ENCODE measurements at regions not wholly inside any gene's neighbourhood (a gene's known extent, or its start where the extent isn't known, plus 50 kb on each side); places are given as distances from the start of the nearest gene placed in this dataset.

DNA sequence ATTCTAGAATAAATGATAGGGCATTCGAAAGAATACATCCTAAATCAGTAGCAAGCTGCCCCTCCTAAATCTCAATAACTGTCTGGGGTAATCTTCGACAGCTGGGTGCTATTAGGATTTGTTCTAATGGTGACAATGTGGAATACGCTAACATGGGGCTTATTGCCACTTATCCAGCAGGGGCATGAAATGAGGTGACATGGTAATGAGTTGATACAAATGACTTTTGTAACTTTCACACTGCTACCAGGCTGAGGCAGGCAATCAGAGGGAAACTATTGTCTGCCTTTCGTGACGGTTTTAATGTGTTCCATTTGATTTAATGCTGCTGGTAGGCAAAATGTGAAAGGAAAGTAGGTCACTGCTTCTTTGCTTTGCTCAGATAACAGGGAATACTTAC is 1047.4 kb upstream of the PABPC4L start:
- no peak for TF ChIP-seq POLR2A (IDR thresholded peaks at IDR 0.05; ENCODE audit: low read length)
- no peak for TF ChIP-seq GATA1 (IDR thresholded peaks at IDR 0.05; ENCODE audit: low read depth, low read length)
- DNase-seq = no peak

DNA sequence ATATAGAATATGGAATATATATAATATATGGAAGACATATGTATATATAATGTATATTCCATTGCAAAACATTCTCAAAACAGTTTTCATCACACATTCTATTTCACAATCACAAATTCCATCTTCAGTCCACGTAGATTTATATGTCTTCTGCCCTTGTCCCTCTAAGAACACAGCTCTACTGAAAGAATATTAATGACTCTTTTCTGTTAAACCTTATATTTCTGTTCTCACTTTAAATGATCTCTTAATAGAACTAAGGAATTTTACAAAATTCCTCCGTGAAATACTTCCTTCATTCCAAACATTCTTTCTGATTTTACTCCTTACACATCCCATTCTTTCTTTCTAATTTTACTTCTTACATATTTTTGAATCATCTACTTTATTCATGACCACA is 1043.1 kb upstream of the PABPC4L start:
- TF ChIP-seq GATA1 (IDR thresholded peaks at IDR 0.05; ENCODE audit: low read depth, low read length) (no peak), POLR2A (IDR thresholded peaks at IDR 0.05; ENCODE audit: low read length) (no peak)
- DNase-seq = no peak

DNA sequence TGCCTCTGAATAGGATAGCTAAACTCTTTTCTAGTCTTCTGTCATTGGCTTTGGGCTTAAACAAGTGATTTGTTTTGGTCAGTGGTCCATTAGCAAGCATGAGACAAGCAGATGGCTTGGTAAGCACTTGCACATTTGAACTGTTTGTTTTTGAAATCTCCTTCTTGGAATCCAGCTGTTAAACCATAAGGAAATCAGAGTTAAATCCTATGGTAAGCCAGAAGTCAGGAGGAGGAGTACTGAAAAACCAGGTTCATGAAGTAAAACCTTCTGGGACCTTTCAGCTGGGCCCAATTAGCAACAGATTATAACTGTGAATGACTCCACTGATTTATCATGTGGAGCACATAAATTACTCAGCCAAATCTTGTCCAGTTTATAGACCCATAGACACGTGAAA is 1042.5 kb upstream of the PABPC4L start:
- TF ChIP-seq GATA1 (IDR thresholded peaks at IDR 0.05; ENCODE audit: low read depth, low read length) = no peak
- no peak for TF ChIP-seq POLR2A (IDR thresholded peaks at IDR 0.05; ENCODE audit: low read length)
- no peak for DNase-seq

DNA sequence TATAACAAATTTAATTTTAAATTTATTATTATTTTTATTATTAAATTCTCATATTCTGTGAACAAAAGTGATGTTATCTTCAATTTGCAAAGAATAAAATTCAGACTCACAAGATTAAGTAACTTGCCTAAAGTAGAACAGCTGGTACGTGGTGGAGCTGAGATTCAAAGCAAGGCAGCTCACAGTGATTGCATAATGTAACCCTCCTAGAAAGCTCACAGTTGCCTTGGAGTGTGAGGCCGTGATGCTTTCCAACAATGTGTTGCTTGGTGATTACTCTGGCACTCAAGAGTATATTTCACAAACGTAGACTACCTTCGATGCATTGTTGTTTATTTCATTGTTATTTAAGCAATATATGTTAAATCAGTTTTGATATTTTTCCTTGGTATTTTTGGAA is 1039.2 kb upstream of the PABPC4L start:
- TF ChIP-seq GATA1 (IDR thresholded peaks at IDR 0.05; ENCODE audit: low read depth, low read length) (no peak), POLR2A (IDR thresholded peaks at IDR 0.05; ENCODE audit: low read length) (no peak)
- DNase-seq = no peak

DNA sequence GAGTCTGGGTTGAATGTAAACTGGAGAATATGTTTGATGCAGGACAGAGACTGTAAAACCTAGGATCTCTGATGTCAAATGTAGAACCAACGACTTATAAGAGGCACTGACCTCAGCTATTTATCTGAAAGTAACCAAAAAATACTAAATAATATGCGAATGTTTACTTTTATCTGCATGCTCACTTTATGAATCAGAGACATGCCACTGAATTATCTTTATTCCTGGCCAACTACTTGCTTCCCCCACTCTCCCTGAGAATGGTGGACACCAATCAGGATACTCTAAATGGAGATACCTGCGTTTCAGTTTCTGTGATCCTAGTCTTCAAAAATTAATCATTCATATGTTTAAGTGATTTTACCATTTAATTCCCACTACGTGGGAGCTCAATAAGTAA is 1038.4 kb upstream of the PABPC4L start:
- no peak for TF ChIP-seq POLR2A (IDR thresholded peaks at IDR 0.05; ENCODE audit: low read length)
- DNase-seq = no peak

DNA sequence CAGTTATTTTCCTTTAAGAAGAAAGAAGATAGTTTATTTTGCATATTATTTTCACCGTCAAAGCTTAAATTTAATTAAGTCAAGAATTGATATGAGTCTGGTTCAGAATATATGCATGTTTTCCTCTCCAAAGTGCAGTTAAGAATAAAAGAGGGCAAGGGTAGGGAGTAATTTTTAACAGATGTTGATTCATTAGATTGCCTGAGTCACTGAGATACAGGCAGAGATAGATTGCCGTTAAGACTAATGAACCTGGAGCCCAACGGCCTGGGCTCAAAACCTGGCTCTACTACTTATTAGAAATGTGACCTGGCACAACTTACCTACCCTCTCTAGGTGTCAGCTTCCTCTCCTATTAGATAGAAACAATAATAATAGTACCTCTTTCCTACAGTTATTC is 1037.4 kb upstream of the PABPC4L start:
- DNase-seq = no peak
- TF ChIP-seq GATA1 (IDR thresholded peaks at IDR 0.05; ENCODE audit: low read depth, low read length) (no peak), POLR2A (IDR thresholded peaks at IDR 0.05; ENCODE audit: low read length) (no peak)

DNA sequence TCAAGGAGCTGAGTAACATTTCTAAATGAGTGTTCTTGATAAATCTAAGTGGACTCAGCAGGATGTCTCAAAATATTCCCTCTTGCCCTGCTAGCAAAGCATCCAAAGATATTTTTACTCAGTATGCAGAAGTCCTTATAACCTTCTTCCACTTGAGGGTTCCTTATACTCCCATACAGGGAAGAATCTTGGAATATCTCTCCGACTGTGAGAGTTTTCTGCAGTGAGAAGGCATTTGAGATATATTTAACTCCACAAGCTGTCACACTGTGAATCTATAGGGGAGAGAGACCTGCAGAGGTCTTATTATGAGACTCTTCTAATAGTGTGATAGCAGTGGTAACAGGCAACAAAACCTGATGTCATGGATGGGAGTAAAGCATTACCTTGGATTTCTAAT is 1034.5 kb upstream of the PABPC4L start:
- TF ChIP-seq POLR2A (IDR thresholded peaks at IDR 0.05; ENCODE audit: low read length) = no peak
- TF ChIP-seq GATA1 (IDR thresholded peaks at IDR 0.05; ENCODE audit: low read depth, low read length) = no peak
- DNase-seq = no peak

DNA sequence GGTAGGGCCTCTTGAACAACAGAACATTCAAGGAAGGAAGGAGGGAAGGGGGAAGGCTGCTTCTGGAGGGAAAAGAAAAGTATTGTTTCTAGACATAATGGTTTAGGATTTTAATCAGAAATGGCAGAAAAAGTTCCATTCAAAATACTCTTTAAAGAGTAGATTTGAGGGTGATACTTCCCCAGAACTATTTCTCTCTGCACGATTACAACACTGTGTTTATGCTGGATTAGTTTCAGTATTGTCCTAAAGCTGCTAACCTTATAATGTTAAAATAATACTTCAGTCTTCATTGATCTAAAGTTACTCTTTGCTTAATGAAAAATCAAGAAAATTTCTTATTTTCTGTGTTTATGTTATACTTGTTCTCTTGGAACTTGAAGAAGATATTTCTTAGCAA is 1026.3 kb upstream of the PABPC4L start:
- no peak for DNase-seq
- TF ChIP-seq GATA1 (IDR thresholded peaks at IDR 0.05; ENCODE audit: low read depth, low read length) (no peak), POLR2A (IDR thresholded peaks at IDR 0.05; ENCODE audit: low read length) (no peak)

DNA sequence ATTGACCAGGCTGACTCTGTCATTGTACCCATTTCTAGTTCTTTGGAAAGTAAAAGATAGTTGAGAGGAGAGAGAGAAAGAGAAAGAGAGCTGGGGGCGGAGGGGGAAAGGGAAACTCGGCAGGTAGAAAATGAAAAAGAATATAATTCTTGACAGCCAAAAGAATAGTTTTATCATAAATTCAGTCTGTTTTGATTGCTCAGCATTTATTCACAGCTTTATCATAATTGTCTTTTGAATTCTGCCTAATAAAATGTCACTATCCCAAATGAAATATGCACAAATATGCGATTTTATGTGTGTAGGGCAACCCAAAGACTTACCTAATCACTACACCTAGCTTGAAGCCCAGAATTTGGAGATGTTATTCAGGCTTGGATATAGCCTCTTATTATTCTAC is 1024.0 kb upstream of the PABPC4L start:
- TF ChIP-seq POLR2A (IDR thresholded peaks at IDR 0.05; ENCODE audit: low read length) (no peak), GATA1 (IDR thresholded peaks at IDR 0.05; ENCODE audit: low read depth, low read length) (no peak)

DNA sequence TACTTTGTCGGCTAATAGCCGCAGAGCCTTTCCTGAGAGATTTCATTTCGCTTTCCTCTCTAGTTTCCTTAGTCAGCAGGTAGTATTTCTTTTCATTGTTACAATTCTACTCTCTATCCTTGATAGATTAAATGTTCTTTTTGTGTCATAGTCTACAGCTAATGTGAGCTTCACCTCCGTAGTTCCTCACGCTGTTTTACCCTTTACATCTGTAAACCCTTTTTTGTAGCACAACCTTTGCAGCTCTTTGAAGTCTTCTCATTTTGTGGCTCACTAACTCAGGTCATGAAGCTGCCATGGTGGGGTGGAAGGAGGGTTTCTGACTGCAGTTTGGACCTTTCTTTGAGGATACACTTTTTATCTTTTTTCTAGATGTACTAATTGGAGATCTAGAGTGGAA is 1008.8 kb upstream of the PABPC4L start:
- TF ChIP-seq POLR2A (IDR thresholded peaks at IDR 0.05; ENCODE audit: low read length) (no peak), GATA1 (IDR thresholded peaks at IDR 0.05; ENCODE audit: low read depth, low read length) (no peak)
- no peak for DNase-seq

More for the DNA sequence above, 1024.0 kb upstream of the PABPC4L start:
- DNase-seq = no peak

DNA sequence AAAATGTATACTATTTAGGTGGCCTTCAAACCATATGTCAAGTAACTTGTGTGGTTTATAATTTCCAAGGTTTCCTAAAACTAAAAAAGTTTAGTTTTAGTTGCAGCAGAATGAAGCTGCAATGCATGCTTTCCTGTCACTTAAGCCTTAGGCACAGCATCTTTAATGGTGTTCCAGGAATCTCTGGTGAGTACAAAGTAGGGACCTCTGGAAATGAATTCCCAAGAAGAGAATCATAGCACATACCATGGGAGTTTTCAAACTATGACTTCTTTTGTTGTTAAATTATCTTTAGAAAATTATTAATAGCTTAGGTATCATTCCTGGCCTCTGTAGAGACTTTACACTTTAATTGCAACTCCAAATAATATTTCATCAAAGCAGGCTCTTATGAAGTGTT is 1005.9 kb upstream of the PABPC4L start:
- TF ChIP-seq GATA1 (IDR thresholded peaks at IDR 0.05; ENCODE audit: low read depth, low read length) = no peak
- no peak for DNase-seq

DNA sequence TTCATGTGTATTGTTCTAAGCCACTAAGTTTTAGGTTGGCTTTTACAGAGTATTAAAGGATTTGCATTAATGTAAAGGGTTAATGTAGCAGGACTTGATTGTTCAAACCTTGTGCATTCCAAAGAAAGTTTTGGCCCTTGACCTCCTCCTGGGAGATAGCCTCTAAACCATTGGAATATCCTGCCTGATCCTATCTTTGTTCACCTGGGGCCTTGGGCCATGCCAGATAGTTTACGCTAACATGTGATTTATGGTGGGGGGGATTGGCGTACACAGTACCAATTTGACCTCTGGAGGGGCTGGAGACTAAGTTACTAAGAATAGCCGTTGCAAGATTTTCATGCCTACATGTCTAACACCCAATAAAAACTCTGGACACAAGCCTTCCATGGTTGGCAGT is 1002.7 kb upstream of the PABPC4L start:
- DNase-seq = no peak
- TF ChIP-seq GATA1 (IDR thresholded peaks at IDR 0.05; ENCODE audit: low read depth, low read length) = no peak
- TF ChIP-seq POLR2A (IDR thresholded peaks at IDR 0.05; ENCODE audit: low read length) = no peak

DNA sequence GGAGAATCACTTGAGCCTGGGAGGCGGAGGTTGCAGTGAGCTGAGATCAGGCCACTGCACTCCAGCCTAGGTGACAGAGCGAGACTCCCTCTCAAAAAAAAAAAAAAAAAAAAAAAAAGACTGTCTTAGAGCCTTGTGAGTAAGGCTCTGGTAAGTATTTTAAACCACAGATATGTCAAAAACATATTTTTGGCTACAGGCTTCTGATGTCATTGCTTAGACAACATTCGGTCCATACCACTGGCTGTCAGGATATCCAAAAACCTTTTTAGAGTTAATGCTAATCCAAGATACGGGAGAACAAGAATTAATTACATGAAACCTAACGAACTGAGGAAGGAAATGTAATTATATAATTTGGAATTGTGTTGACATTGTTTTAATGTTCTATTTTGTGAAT is 999.5 kb upstream of the PABPC4L start:
- no peak for TF ChIP-seq GATA1 (IDR thresholded peaks at IDR 0.05; ENCODE audit: low read depth, low read length)
- no peak for TF ChIP-seq POLR2A (IDR thresholded peaks at IDR 0.05; ENCODE audit: low read length)
- DNase-seq = no peak

DNA sequence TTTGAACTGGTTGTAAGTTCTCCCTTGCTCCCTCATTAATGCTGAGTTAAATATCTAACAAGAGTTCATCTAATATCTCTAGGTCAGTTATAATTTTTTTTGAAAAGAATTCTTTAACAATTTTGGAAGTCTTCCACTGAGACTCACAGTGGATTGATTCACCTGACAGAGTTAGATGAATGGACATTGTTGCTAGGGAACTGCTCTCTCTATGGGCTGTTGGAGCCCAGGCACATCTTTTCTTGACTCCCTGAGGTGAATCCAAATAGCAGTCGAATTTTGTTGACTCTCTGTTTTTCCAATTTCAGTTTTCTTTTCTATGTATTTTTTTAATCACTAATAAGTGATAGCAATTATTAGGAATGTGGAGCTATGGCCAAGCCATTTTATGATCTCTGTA is 996.1 kb upstream of the PABPC4L start:
- TF ChIP-seq GATA1 (IDR thresholded peaks at IDR 0.05; ENCODE audit: low read depth, low read length) = no peak
- no peak for TF ChIP-seq POLR2A (IDR thresholded peaks at IDR 0.05; ENCODE audit: low read length)
- no peak for DNase-seq

DNA sequence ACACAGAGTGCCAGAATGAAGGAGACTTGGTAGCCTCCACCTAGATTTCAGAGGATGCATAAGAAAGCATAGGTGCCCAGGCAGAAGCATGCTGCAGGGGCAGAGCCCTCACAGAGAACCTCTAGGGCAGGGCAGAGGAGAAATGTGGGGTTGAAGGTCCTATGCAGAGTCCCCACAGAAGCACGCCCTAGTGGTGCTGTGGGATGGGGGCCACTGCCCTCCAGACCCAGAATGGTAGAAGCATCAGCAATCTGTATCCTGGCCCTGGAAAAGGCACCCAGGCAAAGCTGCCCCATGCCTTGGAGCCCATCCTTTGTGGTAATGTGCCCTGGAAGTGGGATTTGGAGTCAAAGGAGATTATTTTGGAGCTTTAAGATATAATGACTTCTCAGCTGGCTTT is 992.9 kb upstream of the PABPC4L start:
- DNase-seq = no peak
- TF ChIP-seq GATA1 (IDR thresholded peaks at IDR 0.05; ENCODE audit: low read depth, low read length) = no peak
- no peak for TF ChIP-seq POLR2A (IDR thresholded peaks at IDR 0.05; ENCODE audit: low read length)

DNA sequence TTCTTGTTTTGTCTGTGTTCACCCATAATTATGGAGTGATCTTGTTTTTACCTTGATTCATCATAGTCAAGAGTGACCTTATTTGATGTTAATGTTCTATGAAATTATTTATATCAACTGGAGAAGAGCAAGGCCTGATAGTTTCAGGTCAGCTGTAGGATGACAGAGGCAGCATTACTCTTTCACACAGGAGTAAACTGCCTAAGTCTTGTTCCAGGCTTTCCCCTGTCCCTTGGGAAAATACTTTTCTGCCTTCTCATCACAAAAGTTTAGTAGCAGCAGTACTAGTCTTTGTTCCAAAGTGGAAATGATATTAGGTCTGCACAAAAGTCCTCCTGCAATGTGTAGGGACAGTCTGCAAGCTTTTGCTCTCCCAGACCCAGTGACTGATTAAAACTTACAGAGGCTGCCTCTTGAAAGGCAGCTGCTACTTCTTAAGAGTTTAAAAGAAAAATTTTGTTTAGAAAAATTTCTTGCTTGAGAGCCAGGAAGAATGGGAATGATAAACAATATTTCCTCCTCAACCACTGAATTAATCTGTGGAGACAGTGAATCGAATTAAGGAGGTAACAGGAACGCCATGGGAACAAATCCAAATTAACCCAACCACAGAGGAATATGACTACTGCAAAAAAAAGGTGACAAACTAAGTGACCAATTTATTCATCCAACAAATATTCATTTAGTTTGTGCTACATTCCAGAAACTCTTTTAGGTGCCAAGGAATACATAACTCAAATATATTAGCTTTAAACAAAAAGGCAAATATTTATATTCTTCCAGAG is 991.4 kb upstream of the PABPC4L start:
- DNase-seq = no peak
- TF ChIP-seq GATA1 (IDR thresholded peaks at IDR 0.05; ENCODE audit: low read depth, low read length) = no peak
- no peak for TF ChIP-seq POLR2A (IDR thresholded peaks at IDR 0.05; ENCODE audit: low read length)
